ENCODE measurements at regions not wholly inside any gene's neighbourhood (a gene's known extent, or its start where the extent isn't known, plus 50 kb on each side); places are given as distances from the start of the nearest gene placed in this dataset.
"Not testable (repeated sequence)": the region's sequence is repeated elsewhere in the genome, so short reads cannot be mapped to it uniquely, and the experiment has no call there.

GRCh38 chr5:92237896-92238295 is 854.8 kb upstream of the ARRDC3 start:
- Mint-ChIP-seq H3K27me3 (no peaks in the 10 kb centered on the region), H3K27ac (no peak overlapping the region), H3K4me3 (no peak overlapping the region), H3K36me3 (ENCODE audit: low read depth) (no peaks in the 10 kb centered on the region), H3K9me3 (no peaks in the 10 kb centered on the region), H3K4me1 (no peaks in the 10 kb centered on the region)
- ChIA-PET CTCF (no interaction called here), POLR2A (no interaction called here)
- no peak for DNase-seq

- CTCF ChIA-PET: no interaction called here
Observed at GRCh38 chr5:92222449-92222848, 839.3 kb upstream of the ARRDC3 start.

GRCh38 chr5:92216852-92217251 is 833.7 kb upstream of the ARRDC3 start:
- POLR2A ChIA-PET; H3K4me3 Mint-ChIP-seq; H3K4me1 Mint-ChIP-seq; H3K27ac Mint-ChIP-seq; CTCF ChIA-PET; H3K27me3 Mint-ChIP-seq; H3K36me3 Mint-ChIP-seq (ENCODE audit: low read depth); DNase-seq: not testable (repeated sequence)
- H3K9me3 Mint-ChIP-seq: peaks cover 35% of the 10 kb centered on the region

More at GRCh38 chr5:92222449-92222848, 839.3 kb upstream of the ARRDC3 start:
- DNase-seq: no peak
- Mint-ChIP-seq H3K4me3 (no peak overlapping the region), H3K27ac (no peak overlapping the region), H3K36me3 (ENCODE audit: low read depth) (no peaks in the 10 kb centered on the region), H3K4me1 (no peaks in the 10 kb centered on the region), H3K9me3 (peaks cover 25% of the 10 kb centered on the region), H3K27me3 (no peaks in the 10 kb centered on the region)
- POLR2A ChIA-PET: no interaction called here

GRCh38 chr5:92215116-92215515 is 832.0 kb upstream of the ARRDC3 start:
- CTCF ChIA-PET: no interaction called here

GRCh38 chr5:92208265-92208664 is 825.1 kb upstream of the ARRDC3 start:
- no peak for DNase-seq
- Mint-ChIP-seq H3K9me3 (peaks cover 3% of the 10 kb centered on the region), H3K27me3 (no peaks in the 10 kb centered on the region), H3K36me3 (ENCODE audit: low read depth) (no peaks in the 10 kb centered on the region), H3K4me1 (no peaks in the 10 kb centered on the region), H3K27ac (no peak overlapping the region), H3K4me3 (no peak overlapping the region)
- ChIA-PET POLR2A (no interaction called here), CTCF (no interaction called here)

More at GRCh38 chr5:92215116-92215515, 832.0 kb upstream of the ARRDC3 start:
- Mint-ChIP-seq H3K27ac (no peak overlapping the region), H3K9me3 (peaks cover 32% of the 10 kb centered on the region), H3K27me3 (no peaks in the 10 kb centered on the region), H3K36me3 (ENCODE audit: low read depth) (no peaks in the 10 kb centered on the region), H3K4me3 (no peak overlapping the region), H3K4me1 (no peaks in the 10 kb centered on the region)
- DNase-seq: no peak
- POLR2A ChIA-PET: no interaction called here

GRCh38 chr5:92207151-92207550 is 824.0 kb upstream of the ARRDC3 start:
- Mint-ChIP-seq H3K27ac (no peak overlapping the region), H3K9me3 (peaks cover under 1% of the 10 kb centered on the region), H3K36me3 (ENCODE audit: low read depth) (no peaks in the 10 kb centered on the region), H3K4me3 (no peak overlapping the region), H3K27me3 (no peaks in the 10 kb centered on the region), H3K4me1 (no peaks in the 10 kb centered on the region)
- POLR2A ChIA-PET: no interaction called here
- CTCF ChIA-PET: no interaction called here
- DNase-seq: no peak

GRCh38 chr5:92206681-92207080 is 823.6 kb upstream of the ARRDC3 start:
- no peak for DNase-seq
- Mint-ChIP-seq H3K9me3 (no peaks in the 10 kb centered on the region), H3K4me3 (no peak overlapping the region), H3K27ac (no peak overlapping the region), H3K27me3 (no peaks in the 10 kb centered on the region), H3K4me1 (no peaks in the 10 kb centered on the region), H3K36me3 (ENCODE audit: low read depth) (no peaks in the 10 kb centered on the region)
- POLR2A ChIA-PET: no interaction called here
- CTCF ChIA-PET: interaction anchor here (0.6 kb wide), 1 partner anchor 1091 kb away, joined by 4 read pairs; no protein-coding TSS in a partner anchor

GRCh38 chr5:92199035-92199434 is 815.9 kb upstream of the ARRDC3 start:
- DNase-seq; H3K27me3 Mint-ChIP-seq; H3K27ac Mint-ChIP-seq; H3K4me1 Mint-ChIP-seq; H3K9me3 Mint-ChIP-seq; CTCF ChIA-PET; H3K36me3 Mint-ChIP-seq (ENCODE audit: low read depth); POLR2A ChIA-PET; H3K4me3 Mint-ChIP-seq: not testable (repeated sequence)

GRCh38 chr5:92181656-92182055 is 798.5 kb upstream of the ARRDC3 start:
- no peaks in the 10 kb centered on the region for H3K27me3 Mint-ChIP-seq
- no peak overlapping the region for H3K4me3 Mint-ChIP-seq
- H3K27ac Mint-ChIP-seq: no peak overlapping the region
- no peaks in the 10 kb centered on the region for H3K4me1 Mint-ChIP-seq
- CTCF ChIA-PET: no interaction called here
- H3K36me3 Mint-ChIP-seq (ENCODE audit: low read depth): no peaks in the 10 kb centered on the region
- no peak for DNase-seq
- POLR2A ChIA-PET: no interaction called here
- no peaks in the 10 kb centered on the region for H3K9me3 Mint-ChIP-seq

- no peaks in the 10 kb centered on the region for H3K4me1 Mint-ChIP-seq
- no peaks in the 10 kb centered on the region for H3K9me3 Mint-ChIP-seq
- H3K4me3 Mint-ChIP-seq: no peak overlapping the region
- DNase-seq: no peak
- ChIA-PET CTCF (no interaction called here), POLR2A (no interaction called here)
- no peaks in the 10 kb centered on the region for H3K36me3 Mint-ChIP-seq (ENCODE audit: low read depth)
- no peaks in the 10 kb centered on the region for H3K27me3 Mint-ChIP-seq
- H3K27ac Mint-ChIP-seq: no peak overlapping the region
Observed at GRCh38 chr5:92180391-92180790, 797.3 kb upstream of the ARRDC3 start.

- Mint-ChIP-seq H3K36me3 (ENCODE audit: low read depth) (no peaks in the 10 kb centered on the region), H3K27ac (no peak overlapping the region), H3K4me1 (no peaks in the 10 kb centered on the region), H3K4me3 (no peak overlapping the region), H3K9me3 (no peaks in the 10 kb centered on the region), H3K27me3 (no peaks in the 10 kb centered on the region)
- no peak for DNase-seq
- ChIA-PET POLR2A (no interaction called here), CTCF (no interaction called here)
Observed at GRCh38 chr5:92179651-92180050, 796.5 kb upstream of the ARRDC3 start.

GRCh38 chr5:92177926-92178487 is 794.9 kb upstream of the ARRDC3 start:
- no peaks in the 10 kb centered on the region for H3K4me1 Mint-ChIP-seq
- H3K36me3 Mint-ChIP-seq (ENCODE audit: low read depth): no peaks in the 10 kb centered on the region
- ChIA-PET POLR2A (no interaction called here), CTCF (no interaction called here)
- H3K4me3 Mint-ChIP-seq: no peak overlapping the region
- no peak overlapping the region for H3K27ac Mint-ChIP-seq
- H3K27me3 Mint-ChIP-seq: no peaks in the 10 kb centered on the region
- no peak for DNase-seq
- H3K9me3 Mint-ChIP-seq: peaks cover 2% of the 10 kb centered on the region

- H3K27ac Mint-ChIP-seq: no peak overlapping the region
- H3K4me1 Mint-ChIP-seq: no peaks in the 10 kb centered on the region
- ChIA-PET POLR2A (no interaction called here), CTCF (no interaction called here)
- no peak overlapping the region for H3K4me3 Mint-ChIP-seq
- DNase-seq: no peak
- H3K36me3 Mint-ChIP-seq (ENCODE audit: low read depth): no peaks in the 10 kb centered on the region
- H3K9me3 Mint-ChIP-seq: peaks cover 4% of the 10 kb centered on the region
- H3K27me3 Mint-ChIP-seq: no peaks in the 10 kb centered on the region
Observed at GRCh38 chr5:92163906-92164305, 780.8 kb upstream of the ARRDC3 start.

- ChIA-PET POLR2A (no interaction called here), CTCF (no interaction called here)
- no peak overlapping the region for H3K4me3 Mint-ChIP-seq
- no peaks in the 10 kb centered on the region for H3K9me3 Mint-ChIP-seq
- H3K27me3 Mint-ChIP-seq: no peaks in the 10 kb centered on the region
- H3K27ac Mint-ChIP-seq: no peak overlapping the region
- no peaks in the 10 kb centered on the region for H3K36me3 Mint-ChIP-seq (ENCODE audit: low read depth)
- no peak for DNase-seq
- H3K4me1 Mint-ChIP-seq: no peaks in the 10 kb centered on the region
Observed at GRCh38 chr5:92147798-92148197, 764.7 kb upstream of the ARRDC3 start.

All from activated CD4-positive, alpha-beta T cell treated with anti-CD3 and anti-CD28 coated beads, Interleukin-2, amount 10 ng/mL, durations not matched to agents 7 days and 5 days (primary cell).